HG03460 (cell line): ENCODE measurements at regions not wholly inside any gene's neighbourhood (a gene's known extent, or its start where the extent isn't known, plus 50 kb on each side); places are given as distances from the start of the nearest gene placed in this dataset.

Experiments used
- ATAC-seq: cut with Tn5 transposase; IDR thresholded peaks from one replicate; pipeline ENCODE4 v1.9.1; 2021; ENCODE audit not compliant: unreplicated experiment

DNA sequence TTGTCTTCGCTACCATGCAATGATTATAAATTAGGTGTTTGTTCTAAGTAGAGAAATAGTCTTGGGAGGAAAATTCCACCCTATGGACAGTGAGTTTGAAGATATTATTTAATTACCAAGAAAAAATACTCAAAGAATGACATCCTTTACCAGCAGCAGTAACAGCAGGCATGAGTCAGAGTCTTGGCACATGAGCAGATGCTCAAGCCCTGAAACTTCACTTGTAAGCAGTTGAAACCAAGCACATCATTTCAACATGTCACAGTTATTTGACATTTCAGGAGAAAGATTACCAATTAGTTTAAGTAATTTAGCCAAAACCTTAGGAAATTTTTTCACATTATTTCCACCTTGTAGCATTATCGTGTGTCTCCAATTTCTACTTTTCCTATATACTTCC is 99.2 kb downstream of the C12orf50 start:
- ATAC-seq = no peak

- ATAC-seq = no peak
Measured at GRCh38 chr12:87929346-87929745, 99.9 kb downstream of the C12orf50 start.

GRCh38 chr12:87928031-87928430 is 101.2 kb downstream of the C12orf50 start:
- ATAC-seq = no peak

DNA sequence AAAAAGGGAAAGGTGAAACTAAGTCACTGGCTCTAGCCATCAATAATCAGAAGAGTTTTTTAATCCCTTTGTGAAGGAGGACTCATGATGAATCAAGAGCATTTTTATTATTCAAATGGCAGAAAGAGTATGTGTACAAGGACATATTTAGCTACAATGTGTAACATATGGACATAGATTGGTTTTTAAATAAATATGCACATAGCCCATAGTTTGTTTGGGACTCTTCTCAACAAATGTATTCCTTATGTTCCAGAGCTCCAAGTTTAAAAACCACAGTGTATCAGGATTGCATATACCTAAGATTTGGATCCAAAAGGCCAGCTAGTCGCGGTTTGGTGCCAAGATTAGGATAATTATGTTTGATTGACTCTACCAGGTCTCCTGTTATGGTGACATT is 104.2 kb downstream of the C12orf50 start:
- ATAC-seq = no peak

- ATAC-seq = no peak
Measured at GRCh38 chr12:87924149-87924548, 105.1 kb downstream of the C12orf50 start.

DNA sequence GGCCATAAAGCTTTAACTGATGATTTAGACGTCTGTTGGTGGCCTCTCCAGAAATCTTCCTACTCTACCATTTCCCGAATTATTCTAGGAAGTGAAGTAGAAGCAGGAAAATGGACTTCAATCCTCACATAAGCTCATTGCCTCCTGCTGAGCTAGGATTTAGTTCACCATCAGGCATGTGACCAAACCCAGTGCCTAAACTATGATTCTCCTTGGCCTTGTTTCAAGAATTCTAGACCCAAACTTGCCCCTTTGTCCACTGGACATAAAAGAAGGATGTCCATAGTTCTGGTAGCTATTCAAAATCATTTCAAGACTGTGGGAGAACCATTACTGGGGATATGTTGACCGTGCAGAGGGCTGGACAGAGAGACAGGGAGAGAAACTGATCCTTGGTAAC is 105.8 kb downstream of the C12orf50 start:
- no peak for ATAC-seq

GRCh38 chr12:87922736-87923135 is 106.5 kb downstream of the C12orf50 start:
- no peak for ATAC-seq

GRCh38 chr12:87921621-87922020 is 107.6 kb downstream of the C12orf50 start:
- ATAC-seq = no peak

GRCh38 chr12:87920139-87920538 is 109.1 kb downstream of the C12orf50 start:
- ATAC-seq = no peak

GRCh38 chr12:87901457-87901856 is 127.7 kb downstream of the C12orf50 start:
- ATAC-seq = no peak

- ATAC-seq = no peak
Measured at GRCh38 chr12:87897662-87898061, 131.5 kb downstream of the C12orf50 start.

- ATAC-seq = no peak
Measured at GRCh38 chr12:87883806-87884205, 145.4 kb downstream of the C12orf50 start.

DNA sequence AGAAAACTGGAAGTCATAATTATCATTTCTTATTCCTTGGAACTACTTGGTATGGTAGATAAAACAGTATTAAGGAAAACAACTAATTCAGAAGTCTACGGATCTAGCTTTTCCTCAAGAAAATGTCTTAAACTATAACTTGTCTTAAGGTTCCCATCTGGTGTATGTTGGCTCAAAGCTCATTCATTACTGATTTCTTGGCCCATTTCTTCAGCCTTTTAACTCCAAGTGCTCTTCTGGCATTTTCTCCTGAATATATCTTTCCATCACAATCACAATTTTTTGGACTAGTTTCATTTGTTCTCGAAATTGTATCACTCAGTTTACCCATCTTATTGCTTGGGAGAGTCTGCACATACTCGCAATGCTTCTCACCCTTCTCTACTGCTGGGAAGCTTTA is 150.1 kb downstream of the C12orf50 start:
- no peak for ATAC-seq

GRCh38 chr12:87870493-87871460 is 158.4 kb downstream of the C12orf50 start:
- no peak for ATAC-seq

DNA sequence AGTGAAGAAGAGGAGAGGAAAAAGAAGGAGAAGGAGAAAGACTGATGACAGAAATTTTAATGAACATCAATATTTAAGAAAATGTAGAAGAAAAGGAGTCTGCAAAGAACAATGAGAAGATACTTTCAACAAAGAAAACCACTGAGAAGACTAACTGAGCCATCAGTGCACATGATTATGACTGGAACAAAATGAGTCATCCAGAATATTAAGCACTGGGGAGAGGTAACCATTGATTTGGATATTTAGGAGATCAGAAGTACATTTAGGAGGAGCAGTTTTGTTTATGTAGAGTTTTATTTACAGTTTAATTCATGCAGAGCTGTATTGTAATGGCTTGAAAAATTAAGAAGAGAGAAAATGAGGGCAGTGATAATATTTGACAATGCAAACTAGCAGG is 159.1 kb downstream of the C12orf50 start:
- no peak for ATAC-seq

GRCh38 chr12:87866578-87867292 is 162.5 kb downstream of the C12orf50 start:
- no peak for ATAC-seq

GRCh38 chr12:87861791-87862190 is 167.4 kb downstream of the C12orf50 start:
- ATAC-seq = no peak

DNA sequence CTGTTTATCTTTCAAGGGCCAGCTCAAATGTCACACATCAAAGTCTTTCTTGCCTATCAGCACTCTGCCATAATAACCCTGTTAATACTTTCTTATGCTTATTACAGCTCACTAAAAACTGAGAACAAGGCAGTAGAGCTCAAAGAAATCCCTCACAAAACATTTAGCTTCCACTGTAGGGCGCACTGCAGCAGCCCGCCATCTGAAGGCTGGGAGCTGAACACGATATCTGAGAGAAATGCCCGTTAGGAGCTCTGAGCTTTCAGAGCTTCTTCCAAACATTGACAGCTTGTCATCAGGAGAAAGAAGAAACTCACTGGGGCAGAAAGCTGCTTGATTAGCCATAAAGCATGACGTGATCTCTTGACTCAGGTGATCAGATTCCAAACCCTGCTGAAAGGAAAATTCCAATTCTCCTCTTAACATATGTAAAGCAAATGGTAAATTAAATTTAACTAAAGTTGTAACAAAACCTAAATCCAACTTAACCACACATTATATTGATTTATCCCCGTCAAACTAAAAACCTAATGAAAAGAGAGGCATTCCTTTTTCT is 175.7 kb downstream of the C12orf50 start:
- no peak for ATAC-seq

GRCh38 chr12:87849074-87849473 is 180.1 kb downstream of the C12orf50 start:
- ATAC-seq = no peak

GRCh38 chr12:87848248-87848868 is 180.8 kb downstream of the C12orf50 start:
- peak; percentile 72 for ATAC-seq

- ATAC-seq = no peak
Measured at GRCh38 chr12:87847147-87847546, 182.1 kb downstream of the C12orf50 start.
